Panc1 (cell line): ENCODE measurements at regions not wholly inside any gene's neighbourhood (a gene's known extent, or its start where the extent isn't known, plus 50 kb on each side); places are given as distances from the start of the nearest gene placed in this dataset.

Experiments
- ATAC-seq: fragments of 200-7000 bp; cut with Tn5 transposase; 2 replicates; pipeline ENCODE4 v1.9.1; 2020; ENCODE audit warnings: mild to moderate bottlenecking, moderate library complexity
- BruUV-seq: library from RNA; stranded (reverse); fragments of 400-500 nt; replicated peaks from 2 replicates; lab custom pipeline; 2021; lab: Mats Ljungman, UMichigan
- CTCF ChIA-PET: fragments of 300-600 bp; sonication (Branson Sonifier 250); formaldehyde crosslinking; loops from one replicate; lab custom pipeline; 2022; ENCODE audit warnings: antibody characterized with exemption; lab: Charles Lee
- POLR2A ChIA-PET: fragments of 300-600 bp; sonication (Branson Sonifier 250); formaldehyde crosslinking; loops from one replicate; lab custom pipeline; 2022; ENCODE audit warnings: antibody characterized with exemption; lab: Charles Lee
- DNase-seq: peaks from one replicate; pipeline ENCODE4 v3.0.0-alpha.2; 2010; ENCODE audit warnings: low read depth, low spot score
- H3K27ac ChIP-seq: 2 replicates; pipeline ENCODE4 v1.5.1; 2011; ENCODE audit warnings: mild to moderate bottlenecking, low read length, inconsistent platforms
- H3K27me3 ChIP-seq: fragments of 200-500 bp; sonication (Bioruptor generic); 2 replicates; pipeline ENCODE4 v1.6.0; 2014; ENCODE audit warnings: low read length, inconsistent platforms; ENCODE audit not compliant: control insufficient read depth, insufficient read depth
- H3K36me3 ChIP-seq: fragments of 200-500 bp; sonication (Bioruptor generic); 2 replicates; pipeline ENCODE4 v1.5.1; 2014; ENCODE audit warnings: inconsistent platforms, mild to moderate bottlenecking, low read length, moderate library complexity; ENCODE audit not compliant: control insufficient read depth, insufficient read depth
- H3K4me1 ChIP-seq: 2 replicates; pipeline ENCODE4 v1.5.1; 2011; ENCODE audit warnings: inconsistent platforms, mild to moderate bottlenecking, low read length, moderate library complexity; ENCODE audit not compliant: control insufficient read depth, insufficient read depth
- H3K4me3 ChIP-seq, 2 experiments: 2 replicates each; pipeline ENCODE4 v1.5.1; 2011 to 2012; ENCODE audit warnings: low read depth in 2 of 2, low read length in 2 of 2, mild to moderate bottlenecking in 2 of 2, inconsistent platforms in 1 of 2, moderate library complexity in 1 of 2
- H3K9me3 ChIP-seq: fragments of 200-500 bp; sonication (Bioruptor generic); 2 replicates; pipeline ENCODE4 v1.5.1; 2014; ENCODE audit warnings: low read depth, mild to moderate bottlenecking, inconsistent platforms, low read length, moderate library complexity; ENCODE audit not compliant: control insufficient read depth, insufficient read depth
- POLR2AphosphoS5 ChIP-seq: IDR thresholded peaks from 2 replicates; pipeline ENCODE4 v1.6.1; 2012; ENCODE audit warnings: mild to moderate bottlenecking, low read depth, low read length, moderate library complexity
- SIN3A ChIP-seq: IDR thresholded peaks from 2 replicates; pipeline ENCODE4 v1.6.1; 2012; ENCODE audit warnings: low read depth, mild to moderate bottlenecking, low read length, moderate library complexity, borderline replicate concordance; ENCODE audit not compliant: insufficient read depth
- TCF7L2 ChIP-seq: IDR thresholded peaks from 2 replicates; pipeline ENCODE4 v1.6.1; 2011; ENCODE audit warnings: mild to moderate bottlenecking, low read depth, low read length, inconsistent platforms
- in situ Hi-C: cut with HindIII; loops from 2 replicates; pipeline ENCODE4 v1.10.0; 2016; ENCODE audit warnings: low sequenced_read_pairs, low pct_unique_long_range_greater_than_20kb
- intact Hi-C: fragments of 100-400 bp; cut with micrococcal nuclease; formaldehyde crosslinking; loops from one replicate; pipeline ENCODE4 v1.10.0; 2022; ENCODE audit not compliant: unreplicated experiment
- TF ChIP-seq, protein P1 (sequence below): fragments of 450-650 bp; IDR thresholded peaks from 2 replicates; pipeline ENCODE4 v1.5.1; 2017; ENCODE audit warnings: mild to moderate bottlenecking
- TF ChIP-seq, protein P2 (sequence below), 2 experiments: IDR thresholded peaks; 2 replicates each; pipeline ENCODE4 v1.6.1; 2011 to 2012; ENCODE audit warnings: low read depth in 2 of 2, control low read depth in 1 of 2, low read length in 1 of 2, mild to moderate bottlenecking in 1 of 2, moderate library complexity in 1 of 2; ENCODE audit not compliant: insufficient read depth in 1 of 2

DNA sequence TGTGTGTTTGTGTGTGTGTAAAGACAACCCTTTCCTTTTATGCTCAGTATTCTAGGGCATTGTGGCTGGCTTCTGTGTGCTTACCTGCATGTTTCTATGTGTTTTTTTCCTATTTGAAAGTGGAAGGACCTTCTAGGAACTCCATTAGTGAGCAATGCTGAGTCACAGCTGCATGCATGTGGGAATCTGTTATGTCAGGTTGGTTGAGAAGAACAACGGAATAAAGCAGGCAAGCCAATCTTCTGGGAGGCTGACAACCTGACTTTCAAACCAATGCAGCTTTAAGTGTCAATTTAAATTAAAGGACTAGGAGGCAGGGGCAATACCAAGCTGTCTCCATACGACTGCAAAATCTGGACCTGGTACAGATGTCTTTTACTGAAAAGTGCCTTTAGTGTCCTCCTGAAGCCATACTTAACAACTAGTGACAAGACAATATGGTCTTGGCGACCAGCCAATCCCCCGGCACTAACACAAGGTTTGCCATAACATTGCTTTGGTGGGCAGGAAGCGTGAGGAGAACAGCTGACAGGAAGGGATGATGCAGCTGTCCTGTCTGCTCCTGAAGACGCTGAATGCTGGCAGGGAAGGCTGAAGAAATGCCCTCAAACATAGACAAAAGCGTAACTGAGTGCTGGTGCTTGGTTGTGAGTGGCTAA lies 514.7 kb upstream of the CDH7 start:
- ChIA-PET CTCF (no interaction called here), POLR2A (no interaction called here)
- Histone ChIP-seq H3K36me3 (no peaks in the 10 kb centered on the region), H3K27ac (no peak overlapping the region), H3K4me3 (no peak overlapping the region), H3K9me3 (no peaks in the 10 kb centered on the region), H3K27me3 (no peaks in the 10 kb centered on the region), H3K4me1 (no peaks in the 10 kb centered on the region)
- in situ Hi-C loops (no loop called here), intact Hi-C loops (no loop called here)
- TF ChIP-seq TCF7L2: no peak
- TF ChIP-seq, protein P1, sequence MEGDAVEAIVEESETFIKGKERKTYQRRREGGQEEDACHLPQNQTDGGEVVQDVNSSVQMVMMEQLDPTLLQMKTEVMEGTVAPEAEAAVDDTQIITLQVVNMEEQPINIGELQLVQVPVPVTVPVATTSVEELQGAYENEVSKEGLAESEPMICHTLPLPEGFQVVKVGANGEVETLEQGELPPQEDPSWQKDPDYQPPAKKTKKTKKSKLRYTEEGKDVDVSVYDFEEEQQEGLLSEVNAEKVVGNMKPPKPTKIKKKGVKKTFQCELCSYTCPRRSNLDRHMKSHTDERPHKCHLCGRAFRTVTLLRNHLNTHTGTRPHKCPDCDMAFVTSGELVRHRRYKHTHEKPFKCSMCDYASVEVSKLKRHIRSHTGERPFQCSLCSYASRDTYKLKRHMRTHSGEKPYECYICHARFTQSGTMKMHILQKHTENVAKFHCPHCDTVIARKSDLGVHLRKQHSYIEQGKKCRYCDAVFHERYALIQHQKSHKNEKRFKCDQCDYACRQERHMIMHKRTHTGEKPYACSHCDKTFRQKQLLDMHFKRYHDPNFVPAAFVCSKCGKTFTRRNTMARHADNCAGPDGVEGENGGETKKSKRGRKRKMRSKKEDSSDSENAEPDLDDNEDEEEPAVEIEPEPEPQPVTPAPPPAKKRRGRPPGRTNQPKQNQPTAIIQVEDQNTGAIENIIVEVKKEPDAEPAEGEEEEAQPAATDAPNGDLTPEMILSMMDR: no peak
- TF ChIP-seq, protein P2, sequence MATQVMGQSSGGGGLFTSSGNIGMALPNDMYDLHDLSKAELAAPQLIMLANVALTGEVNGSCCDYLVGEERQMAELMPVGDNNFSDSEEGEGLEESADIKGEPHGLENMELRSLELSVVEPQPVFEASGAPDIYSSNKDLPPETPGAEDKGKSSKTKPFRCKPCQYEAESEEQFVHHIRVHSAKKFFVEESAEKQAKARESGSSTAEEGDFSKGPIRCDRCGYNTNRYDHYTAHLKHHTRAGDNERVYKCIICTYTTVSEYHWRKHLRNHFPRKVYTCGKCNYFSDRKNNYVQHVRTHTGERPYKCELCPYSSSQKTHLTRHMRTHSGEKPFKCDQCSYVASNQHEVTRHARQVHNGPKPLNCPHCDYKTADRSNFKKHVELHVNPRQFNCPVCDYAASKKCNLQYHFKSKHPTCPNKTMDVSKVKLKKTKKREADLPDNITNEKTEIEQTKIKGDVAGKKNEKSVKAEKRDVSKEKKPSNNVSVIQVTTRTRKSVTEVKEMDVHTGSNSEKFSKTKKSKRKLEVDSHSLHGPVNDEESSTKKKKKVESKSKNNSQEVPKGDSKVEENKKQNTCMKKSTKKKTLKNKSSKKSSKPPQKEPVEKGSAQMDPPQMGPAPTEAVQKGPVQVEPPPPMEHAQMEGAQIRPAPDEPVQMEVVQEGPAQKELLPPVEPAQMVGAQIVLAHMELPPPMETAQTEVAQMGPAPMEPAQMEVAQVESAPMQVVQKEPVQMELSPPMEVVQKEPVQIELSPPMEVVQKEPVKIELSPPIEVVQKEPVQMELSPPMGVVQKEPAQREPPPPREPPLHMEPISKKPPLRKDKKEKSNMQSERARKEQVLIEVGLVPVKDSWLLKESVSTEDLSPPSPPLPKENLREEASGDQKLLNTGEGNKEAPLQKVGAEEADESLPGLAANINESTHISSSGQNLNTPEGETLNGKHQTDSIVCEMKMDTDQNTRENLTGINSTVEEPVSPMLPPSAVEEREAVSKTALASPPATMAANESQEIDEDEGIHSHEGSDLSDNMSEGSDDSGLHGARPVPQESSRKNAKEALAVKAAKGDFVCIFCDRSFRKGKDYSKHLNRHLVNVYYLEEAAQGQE (IDR thresholded peaks at IDR 0.05; ENCODE audit: insufficient read depth in 1 of 2, low read depth in 2 of 2, low read length in 1 of 2): no peak
- no peak for TF ChIP-seq SIN3A
- no peak for TF ChIP-seq POLR2AphosphoS5
- ATAC-seq: no peak
- no peak for DNase-seq
- BruUV-seq: no TSS peak

DNA sequence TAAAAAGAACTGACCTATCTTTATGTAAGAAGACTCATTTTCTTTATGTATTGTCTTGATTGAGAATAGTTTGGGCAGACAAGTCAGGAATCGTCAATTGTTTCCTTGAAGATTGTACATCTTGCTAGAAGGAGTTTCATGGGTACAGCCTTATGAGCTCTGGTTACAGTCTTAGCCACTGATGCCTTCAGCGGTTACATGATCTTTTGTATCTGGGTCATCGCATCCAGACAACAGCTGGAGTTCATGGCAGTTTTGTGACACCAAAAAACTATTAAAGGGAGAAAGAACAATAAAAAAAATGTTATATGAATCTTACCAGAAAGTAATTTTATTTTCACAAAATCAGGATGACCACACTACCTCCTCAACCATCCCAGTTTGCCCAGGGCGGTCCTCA lies 520.5 kb upstream of the CDH7 start:
- Histone ChIP-seq H3K27ac (no peak overlapping the region), H3K36me3 (no peaks in the 10 kb centered on the region), H3K4me3 (no peak overlapping the region), H3K4me1 (no peaks in the 10 kb centered on the region), H3K9me3 (no peaks in the 10 kb centered on the region), H3K27me3 (no peaks in the 10 kb centered on the region)
- ATAC-seq: no peak
- no peak for TF ChIP-seq POLR2AphosphoS5
- TF ChIP-seq, protein P1: no peak
- TF ChIP-seq TCF7L2: no peak
- no peak for TF ChIP-seq SIN3A
- TF ChIP-seq, protein P2 (IDR thresholded peaks at IDR 0.05; ENCODE audit: insufficient read depth in 1 of 2, low read depth in 2 of 2, low read length in 1 of 2): no peak
- DNase-seq: no peak
- POLR2A ChIA-PET: no interaction called here
- CTCF ChIA-PET: no interaction called here
- no TSS peak for BruUV-seq
- intact Hi-C loops (no loop called here), in situ Hi-C loops (no loop called here)
